ENCODE measurements at regions not wholly inside any gene's neighbourhood (a gene's known extent, or its start where the extent isn't known, plus 50 kb on each side); places are given as distances from the start of the nearest gene placed in this dataset.

- H3K27me3 ChIP-seq: no peaks in the 10 kb centered on the region
- intact Hi-C loops (cut with DNase I): no loop called here
- ATAC-seq: no peak
- 77 to 81% methylated on average over 8 of the region's 8 CpGs for WGBS, 2 donors
- no peak overlapping the region for H3K27ac ChIP-seq
- DNase-seq: no peak
- no peak for TF ChIP-seq POLR2A (IDR thresholded peaks at IDR 0.05)
- no peak for TF ChIP-seq CTCF (IDR thresholded peaks at IDR 0.05)
- no peak overlapping the region for H3K4me3 ChIP-seq
- no peaks in the 10 kb centered on the region for H3K9me3 ChIP-seq
- H3K36me3 ChIP-seq (replicated peaks in 1 of 2; ENCODE audit: insufficient read depth in 1 of 2, low read depth in 2 of 2): no peaks in the 10 kb centered on the region
- no peaks in the 10 kb centered on the region for H3K4me1 ChIP-seq
Measured at GRCh38 chrX:4118666-4119530, 405.4 kb upstream of the PRKX start.

GRCh38 chrX:4110964-4111363, 397.5 kb upstream of the PRKX start:
- Histone ChIP-seq H3K4me3 (no peak overlapping the region), H3K36me3 (replicated peaks in 1 of 2; ENCODE audit: insufficient read depth in 1 of 2, low read depth in 2 of 2) (no peaks in the 10 kb centered on the region), H3K9me3 (no peaks in the 10 kb centered on the region), H3K27ac (no peak overlapping the region), H3K27me3 (no peaks in the 10 kb centered on the region), H3K4me1 (no peaks in the 10 kb centered on the region)
- no peak for TF ChIP-seq CTCF (IDR thresholded peaks at IDR 0.05)
- TF ChIP-seq POLR2A (IDR thresholded peaks at IDR 0.05): no peak
- 28 to 45% methylated on average over 2 of the region's 2 CpGs for WGBS, 2 donors
- ATAC-seq (no peak), DNase-seq (no peak)
- intact Hi-C loops (cut with DNase I): no loop called here

- 23 to 32% methylated on average over 6 of the region's 6 CpGs for WGBS, 2 donors
- Histone ChIP-seq H3K4me3 (no peak overlapping the region), H3K9me3 (no peaks in the 10 kb centered on the region), H3K27me3 (no peaks in the 10 kb centered on the region), H3K4me1 (no peaks in the 10 kb centered on the region), H3K27ac (no peak overlapping the region), H3K36me3 (replicated peaks in 1 of 2; ENCODE audit: insufficient read depth in 1 of 2, low read depth in 2 of 2) (no peaks in the 10 kb centered on the region)
- TF ChIP-seq CTCF (IDR thresholded peaks at IDR 0.05) (no peak), POLR2A (IDR thresholded peaks at IDR 0.05) (no peak)
- no peak for ATAC-seq
- intact Hi-C loops (cut with DNase I): no loop called here
- no peak for DNase-seq
Measured at GRCh38 chrX:4094926-4095325, 381.5 kb upstream of the PRKX start.

GRCh38 chrX:4091046-4091760, 377.8 kb upstream of the PRKX start:
- no peak for TF ChIP-seq CTCF (IDR thresholded peaks at IDR 0.05)
- no peak for TF ChIP-seq POLR2A (IDR thresholded peaks at IDR 0.05)
- Histone ChIP-seq H3K27me3 (no peaks in the 10 kb centered on the region), H3K36me3 (replicated peaks in 1 of 2; ENCODE audit: insufficient read depth in 1 of 2, low read depth in 2 of 2) (no peaks in the 10 kb centered on the region), H3K4me3 (no peak overlapping the region), H3K27ac (no peak overlapping the region), H3K4me1 (no peaks in the 10 kb centered on the region), H3K9me3 (no peaks in the 10 kb centered on the region)
- intact Hi-C loops (cut with DNase I): no loop called here
- no peak for ATAC-seq
- 37 to 45% methylated on average over 6 of the region's 6 CpGs for WGBS, 2 donors
- DNase-seq: no peak
